Thoracic aorta (tissue), 2 donors: ENCODE measurements at regions not wholly inside any gene's neighbourhood (a gene's known extent, or its start where the extent isn't known, plus 50 kb on each side); places are given as distances from the start of the nearest gene placed in this dataset.
"Not testable (repeated sequence)": the region's sequence is repeated elsewhere in the genome, so short reads cannot be mapped to it uniquely, and the experiment has no call there.

Experiments
- ATAC-seq: fragments of 150-250 bp; one replicate; pipeline ENCODE4 v1.8.0; 2017; ENCODE audit warnings: low read depth; ENCODE audit not compliant: insufficient number of reproducible peaks, low FRiP score
- DNase-seq: peaks from one replicate; pipeline ENCODE4 v3.0.0-alpha.2; 2020; ENCODE audit warnings: low spot score
- H3K27ac ChIP-seq, 2 donors: fragments of 200-600 bp; sonication (generic); 1 replicate in 1 of 2; 2 replicates in 1 of 2; pipeline ENCODE4 v1.5.1; 2016; ENCODE audit warnings: mild to moderate bottlenecking in 2 of 2, moderate library complexity in 2 of 2
- H3K27me3 ChIP-seq: fragments of 200-600 bp; sonication (generic); replicated peaks from 2 replicates; pipeline ENCODE4 v1.6.0; 2016; ENCODE audit warnings: mild to moderate bottlenecking; ENCODE audit not compliant: insufficient read depth
- H3K36me3 ChIP-seq: fragments of 200-600 bp; sonication (generic); one replicate; pipeline ENCODE4 v1.5.1; 2016
- H3K4me1 ChIP-seq, 2 donors: fragments of 200-600 bp; sonication (generic); 1 replicate in 1 of 2; 2 replicates in 1 of 2; pipeline versions ENCODE4 v1.5.1 to v1.6.0; 2016; ENCODE audit warnings: low read depth in 2 of 2, mild to moderate bottlenecking in 1 of 2; ENCODE audit not compliant: control insufficient read depth in 1 of 2
- H3K4me3 ChIP-seq: fragments of 200-600 bp; sonication (generic); 2 replicates; pipeline ENCODE4 v1.5.1; 2016; ENCODE audit warnings: mild to moderate bottlenecking
- H3K9me3 ChIP-seq: fragments of 200-600 bp; sonication (generic); 2 replicates; pipeline ENCODE4 v1.5.1; 2016
- TF ChIP-seq, protein P1 (sequence below): fragments of 200-600 bp; sonication (generic); IDR thresholded peaks from one replicate; pipeline ENCODE4 v1.5.1; 2019; ENCODE audit warnings: antibody characterized with exemption

DNA sequence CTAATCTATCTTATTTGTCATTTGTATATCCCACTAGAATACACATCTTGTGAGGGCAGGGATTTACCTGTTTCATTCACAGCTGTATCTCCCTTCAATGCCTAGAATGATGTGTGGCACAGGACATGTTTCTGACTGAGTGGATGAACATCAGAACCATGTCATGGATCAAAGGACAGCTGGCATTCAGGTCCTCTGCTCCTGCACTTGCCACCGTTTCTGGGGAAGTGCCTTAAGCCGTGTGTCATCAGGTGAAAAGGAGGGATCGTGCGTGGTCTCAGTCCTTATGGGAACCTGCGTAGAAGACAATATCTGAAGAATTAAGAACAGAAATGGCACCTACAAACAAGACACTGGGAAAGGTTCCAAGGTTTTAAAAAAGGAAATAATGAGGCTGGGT lies 206.1 kb upstream of the GATA6 start:
- no peaks in the 10 kb centered on the region for H3K4me1 ChIP-seq
- no peak for ATAC-seq

DNA sequence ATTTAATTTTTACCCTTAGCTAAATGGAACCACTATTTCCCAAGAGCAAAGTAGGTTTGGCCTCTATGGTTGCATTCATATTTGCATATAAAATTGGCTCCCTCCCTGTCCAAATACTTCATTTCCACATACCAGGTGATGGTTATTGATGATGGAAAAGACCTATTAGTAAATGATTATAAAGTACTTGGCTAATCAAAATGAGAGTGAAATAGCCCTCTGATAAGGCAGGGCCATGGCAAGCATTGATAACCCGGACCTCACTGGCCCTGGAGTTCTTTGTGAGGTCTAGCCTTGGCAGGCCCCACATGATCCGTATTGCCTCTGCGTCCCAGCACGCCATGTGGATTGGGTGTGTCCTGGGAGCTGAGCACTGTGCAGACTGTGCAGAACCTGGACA lies 201.1 kb upstream of the GATA6 start:
- Histone ChIP-seq H3K27ac (no peak overlapping the region), H3K36me3 (no peaks in the 10 kb centered on the region), H3K4me3 (no peak overlapping the region), H3K27me3 (no peaks in the 10 kb centered on the region), H3K4me1 (no peaks in the 10 kb centered on the region), H3K9me3 (no peaks in the 10 kb centered on the region)
- TF ChIP-seq, protein P1, sequence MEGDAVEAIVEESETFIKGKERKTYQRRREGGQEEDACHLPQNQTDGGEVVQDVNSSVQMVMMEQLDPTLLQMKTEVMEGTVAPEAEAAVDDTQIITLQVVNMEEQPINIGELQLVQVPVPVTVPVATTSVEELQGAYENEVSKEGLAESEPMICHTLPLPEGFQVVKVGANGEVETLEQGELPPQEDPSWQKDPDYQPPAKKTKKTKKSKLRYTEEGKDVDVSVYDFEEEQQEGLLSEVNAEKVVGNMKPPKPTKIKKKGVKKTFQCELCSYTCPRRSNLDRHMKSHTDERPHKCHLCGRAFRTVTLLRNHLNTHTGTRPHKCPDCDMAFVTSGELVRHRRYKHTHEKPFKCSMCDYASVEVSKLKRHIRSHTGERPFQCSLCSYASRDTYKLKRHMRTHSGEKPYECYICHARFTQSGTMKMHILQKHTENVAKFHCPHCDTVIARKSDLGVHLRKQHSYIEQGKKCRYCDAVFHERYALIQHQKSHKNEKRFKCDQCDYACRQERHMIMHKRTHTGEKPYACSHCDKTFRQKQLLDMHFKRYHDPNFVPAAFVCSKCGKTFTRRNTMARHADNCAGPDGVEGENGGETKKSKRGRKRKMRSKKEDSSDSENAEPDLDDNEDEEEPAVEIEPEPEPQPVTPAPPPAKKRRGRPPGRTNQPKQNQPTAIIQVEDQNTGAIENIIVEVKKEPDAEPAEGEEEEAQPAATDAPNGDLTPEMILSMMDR: no peak
- ATAC-seq (no peak), DNase-seq (no peak)

More for the DNA sequence above, 206.1 kb upstream of the GATA6 start:
- TF ChIP-seq, protein P1: no peak
- H3K4me3 ChIP-seq: no peak overlapping the region
- H3K36me3 ChIP-seq: no peaks in the 10 kb centered on the region
- no peaks in the 10 kb centered on the region for H3K27me3 ChIP-seq
- no peaks in the 10 kb centered on the region for H3K9me3 ChIP-seq
- DNase-seq: no peak
- H3K27ac ChIP-seq: no peak overlapping the region

DNA sequence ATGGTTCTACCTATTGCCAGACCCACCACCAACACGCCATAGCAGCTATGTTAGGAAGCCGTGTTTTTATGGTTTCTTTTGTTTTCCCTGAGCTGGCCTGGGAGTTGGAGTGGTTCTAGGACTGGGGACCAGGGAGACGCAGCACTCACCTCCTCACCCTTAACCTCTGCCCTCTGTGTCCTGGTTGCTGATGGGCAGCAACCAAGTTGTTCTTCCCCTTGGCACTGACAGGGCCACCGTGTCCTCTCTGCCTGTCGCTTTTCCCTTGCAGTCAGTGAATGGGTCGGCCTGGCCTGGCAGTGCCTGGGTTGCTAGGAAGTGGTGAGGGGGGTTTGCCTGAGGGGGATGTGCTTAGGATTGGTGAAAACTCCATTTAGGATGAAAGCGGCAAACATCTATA lies 197.1 kb upstream of the GATA6 start:
- ATAC-seq: no peak

GRCh38 chr18:21975954-21976353 lies 193.4 kb upstream of the GATA6 start:
- ATAC-seq, H3K4me3 ChIP-seq, H3K27me3 ChIP-seq, H3K27ac ChIP-seq, H3K9me3 ChIP-seq, DNase-seq, H3K36me3 ChIP-seq, H3K4me1 ChIP-seq: not testable (repeated sequence)

More for the DNA sequence above, 197.1 kb upstream of the GATA6 start:
- H3K27ac ChIP-seq: no peak overlapping the region
- no peaks in the 10 kb centered on the region for H3K4me1 ChIP-seq
- DNase-seq: no peak
- no peaks in the 10 kb centered on the region for H3K9me3 ChIP-seq
- TF ChIP-seq, protein P1: no peak
- H3K4me3 ChIP-seq: no peak overlapping the region
- H3K36me3 ChIP-seq: no peaks in the 10 kb centered on the region
- H3K27me3 ChIP-seq: no peaks in the 10 kb centered on the region

DNA sequence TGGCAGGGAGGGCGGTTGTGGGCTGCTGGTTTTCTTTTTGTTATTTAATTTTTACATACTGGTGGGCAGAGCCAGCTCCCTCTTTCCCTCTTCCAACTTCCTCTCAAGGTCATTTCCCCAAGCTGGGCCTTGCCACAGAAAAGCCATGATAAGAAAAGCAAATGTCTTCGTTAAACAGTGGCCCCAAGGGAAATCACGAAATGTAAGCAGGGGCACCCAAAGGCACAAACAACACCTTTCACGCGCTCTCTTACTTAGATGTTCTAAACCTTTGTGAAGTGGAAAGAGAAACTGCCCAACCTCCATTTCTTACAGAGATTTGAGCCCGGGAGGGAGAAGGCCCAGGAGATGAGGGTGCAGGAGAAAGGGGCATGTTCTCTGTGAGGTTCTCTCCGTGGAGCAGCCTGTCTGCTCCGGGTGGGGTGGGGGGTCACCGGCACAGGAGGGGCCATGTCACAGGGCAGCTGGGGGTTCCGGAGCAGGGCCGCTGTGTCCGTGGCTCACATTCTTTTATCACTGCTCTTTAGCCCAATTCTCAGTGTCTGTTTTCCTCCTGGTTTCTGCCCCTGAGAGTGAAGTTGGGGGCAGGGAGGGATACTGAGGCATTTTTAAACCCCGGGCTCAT lies 190.7 kb upstream of the GATA6 start:
- no peak overlapping the region for H3K27ac ChIP-seq
- no peaks in the 10 kb centered on the region for H3K9me3 ChIP-seq
- no peak for ATAC-seq
- no peak overlapping the region for H3K4me3 ChIP-seq
- no peak for DNase-seq
- H3K27me3 ChIP-seq: no peaks in the 10 kb centered on the region
- TF ChIP-seq, protein P1: no peak
- H3K4me1 ChIP-seq: no peaks in the 10 kb centered on the region
- no peaks in the 10 kb centered on the region for H3K36me3 ChIP-seq

DNA sequence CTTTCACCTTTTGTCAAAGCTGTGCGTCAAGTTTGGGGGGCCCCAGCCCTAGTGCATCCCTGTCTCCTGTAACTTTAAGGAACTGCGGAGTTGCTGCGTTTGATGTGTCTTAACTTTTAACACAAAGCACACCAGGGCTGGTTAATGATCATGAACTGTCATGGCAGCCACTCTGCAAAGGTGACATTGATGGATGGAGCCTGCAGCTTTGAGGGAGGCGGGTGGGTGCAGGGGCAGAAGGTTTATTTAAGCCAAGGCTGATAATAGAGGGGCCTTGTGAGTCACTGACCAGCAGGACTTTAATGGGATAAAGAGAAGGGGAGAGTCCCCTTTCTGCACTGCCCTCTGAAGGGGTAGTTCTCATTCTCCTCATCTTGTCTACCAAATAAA lies 190.2 kb upstream of the GATA6 start:
- no peaks in the 10 kb centered on the region for H3K9me3 ChIP-seq
- TF ChIP-seq, protein P1: no peak
- no peaks in the 10 kb centered on the region for H3K36me3 ChIP-seq
- no peak overlapping the region for H3K4me3 ChIP-seq
- no peak overlapping the region for H3K27ac ChIP-seq
- ATAC-seq (no peak), DNase-seq (no peak)
- no peaks in the 10 kb centered on the region for H3K27me3 ChIP-seq
- no peaks in the 10 kb centered on the region for H3K4me1 ChIP-seq
